ENCODE measurements at regions not wholly inside any gene's neighbourhood (a gene's known extent, or its start where the extent isn't known, plus 50 kb on each side); places are given as distances from the start of the nearest gene placed in this dataset.

- Histone ChIP-seq H3K27ac (ENCODE audit: insufficient read depth, low read depth, low read length, poor library complexity, severe bottlenecking) (no peak overlapping the region), H3K9me3 (ENCODE audit: control insufficient read depth, low read length) (no peaks in the 10 kb centered on the region), H3K36me3 (ENCODE audit: control insufficient read depth, insufficient read depth, low read length) (no peaks in the 10 kb centered on the region), H3K4me1 (ENCODE audit: control insufficient read depth, insufficient read depth, low read length) (no peaks in the 10 kb centered on the region), H3K27me3 (ENCODE audit: control insufficient read depth, insufficient read depth, low read length, poor library complexity, severe bottlenecking) (no peaks in the 10 kb centered on the region), H3K4me3 (ENCODE audit: insufficient read depth, low read depth, low read length) (no peak overlapping the region)
- WGBS, 2 experiments = 92 to 93% methylated on average over 5 of the region's 5 CpGs
These were observed 84.9 kb upstream of the RHOBTB1 start for GRCh38 chr10:61028861-61029361.

DNA sequence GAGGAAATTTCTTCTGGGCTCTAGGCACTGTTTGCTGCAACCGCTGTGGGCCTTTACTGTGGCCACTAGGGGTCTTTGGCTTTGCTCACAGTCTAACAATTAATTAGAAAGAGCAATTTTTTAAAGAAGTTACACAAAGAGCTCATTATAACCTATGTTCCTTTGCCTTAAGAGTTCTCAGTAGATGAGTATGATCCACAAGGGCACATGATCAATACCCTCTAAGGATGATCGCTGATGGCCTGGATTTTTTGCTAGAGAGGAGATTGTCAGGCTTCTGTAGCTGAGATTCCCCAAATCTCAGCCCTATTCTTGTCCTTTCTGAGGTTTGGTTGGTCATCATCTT lies 80.8 kb upstream of the RHOBTB1 start:
- Histone ChIP-seq H3K27me3 (ENCODE audit: control insufficient read depth, insufficient read depth, low read length, poor library complexity, severe bottlenecking) (no peaks in the 10 kb centered on the region), H3K9me3 (ENCODE audit: control insufficient read depth, low read length) (no peaks in the 10 kb centered on the region), H3K27ac (ENCODE audit: insufficient read depth, low read depth, low read length, poor library complexity, severe bottlenecking) (no peak overlapping the region), H3K4me3 (ENCODE audit: insufficient read depth, low read depth, low read length) (no peak overlapping the region), H3K36me3 (ENCODE audit: control insufficient read depth, insufficient read depth, low read length) (no peaks in the 10 kb centered on the region), H3K4me1 (ENCODE audit: control insufficient read depth, insufficient read depth, low read length) (no peaks in the 10 kb centered on the region)
- 45 to 51% methylated on average over 2 of the region's 2 CpGs for WGBS, 2 experiments

DNA sequence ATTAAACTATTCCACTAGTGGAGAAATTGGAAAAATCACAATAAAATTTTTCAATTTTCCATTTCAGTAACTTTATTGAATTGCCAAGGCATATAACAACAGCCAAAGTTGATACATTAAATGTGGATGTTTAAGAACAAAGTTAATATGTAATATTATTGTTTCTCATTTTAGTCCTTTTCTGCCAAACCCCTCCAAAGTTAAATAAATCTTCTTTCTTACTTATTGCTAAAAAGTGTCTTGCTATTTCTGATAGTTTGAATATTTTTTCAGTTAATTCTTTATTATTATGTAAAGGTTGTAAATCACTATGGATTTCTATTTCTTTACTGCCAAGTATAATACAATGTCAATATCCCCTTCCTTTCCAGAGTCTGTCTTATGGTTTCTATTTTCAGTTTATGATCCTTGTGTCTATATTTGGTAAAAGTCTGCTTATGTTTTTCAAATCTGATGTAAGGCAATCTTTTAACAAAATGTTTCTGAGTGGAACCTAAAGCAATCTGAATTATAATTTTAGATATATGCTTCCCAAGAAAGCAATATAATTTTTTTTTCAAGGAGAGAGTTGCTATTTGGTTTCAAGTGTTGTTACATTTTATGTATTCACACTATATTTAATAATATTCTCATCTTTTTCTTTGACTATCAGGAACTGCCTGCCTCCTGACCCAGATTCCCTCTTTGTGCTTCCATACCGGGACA lies 80.3 kb upstream of the RHOBTB1 start:
- 23 to 31% methylated on average over 1 of the region's 1 CpG for WGBS, 2 experiments

DNA sequence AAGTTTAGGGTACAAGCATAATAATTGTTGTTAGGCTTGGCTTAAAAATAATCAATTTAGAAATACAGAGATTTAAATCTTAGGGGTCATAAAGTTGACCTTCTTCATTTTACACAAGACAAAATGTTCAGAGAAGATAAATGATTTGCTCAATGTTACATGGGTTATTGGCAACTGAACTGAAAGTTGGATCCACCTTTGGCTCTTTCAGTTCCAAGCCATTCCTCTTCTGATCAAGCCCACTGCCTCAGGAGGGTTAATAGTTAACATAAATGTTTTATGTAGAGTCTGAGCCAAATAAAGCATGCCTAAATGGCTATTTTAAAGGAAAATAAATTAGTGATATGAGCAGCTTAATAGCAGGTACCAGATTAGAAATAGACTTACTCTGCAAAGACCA lies 79.1 kb upstream of the RHOBTB1 start:
- Histone ChIP-seq H3K36me3 (ENCODE audit: control insufficient read depth, insufficient read depth, low read length) (no peaks in the 10 kb centered on the region), H3K9me3 (ENCODE audit: control insufficient read depth, low read length) (no peaks in the 10 kb centered on the region), H3K27ac (ENCODE audit: insufficient read depth, low read depth, low read length, poor library complexity, severe bottlenecking) (no peak overlapping the region), H3K27me3 (ENCODE audit: control insufficient read depth, insufficient read depth, low read length, poor library complexity, severe bottlenecking) (no peaks in the 10 kb centered on the region), H3K4me1 (ENCODE audit: control insufficient read depth, insufficient read depth, low read length) (no peaks in the 10 kb centered on the region), H3K4me3 (ENCODE audit: insufficient read depth, low read depth, low read length) (no peak overlapping the region)

More for the DNA sequence above, 80.3 kb upstream of the RHOBTB1 start:
- Histone ChIP-seq H3K4me1 (ENCODE audit: control insufficient read depth, insufficient read depth, low read length) (no peaks in the 10 kb centered on the region), H3K27ac (ENCODE audit: insufficient read depth, low read depth, low read length, poor library complexity, severe bottlenecking) (no peak overlapping the region), H3K27me3 (ENCODE audit: control insufficient read depth, insufficient read depth, low read length, poor library complexity, severe bottlenecking) (no peaks in the 10 kb centered on the region), H3K36me3 (ENCODE audit: control insufficient read depth, insufficient read depth, low read length) (no peaks in the 10 kb centered on the region), H3K4me3 (ENCODE audit: insufficient read depth, low read depth, low read length) (no peak overlapping the region), H3K9me3 (ENCODE audit: control insufficient read depth, low read length) (no peaks in the 10 kb centered on the region)

DNA sequence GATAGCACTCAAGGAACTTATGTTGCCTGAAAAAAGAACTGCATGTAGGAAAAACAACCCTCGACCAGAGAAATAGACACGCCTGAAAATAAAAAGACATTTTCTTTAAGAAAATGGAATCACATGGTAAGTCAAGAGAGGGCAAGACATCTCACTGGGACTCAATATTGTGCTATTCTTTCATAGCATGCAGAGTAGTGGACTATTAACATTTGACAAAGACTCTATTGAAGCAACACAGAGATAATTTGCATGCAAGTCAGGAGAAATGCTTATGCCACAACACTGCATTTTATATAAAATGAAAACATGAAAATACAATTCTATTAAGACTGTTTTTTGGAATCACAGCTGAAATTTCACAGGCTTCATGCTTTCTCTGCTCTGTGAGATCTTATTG lies 77.9 kb upstream of the RHOBTB1 start:
- Histone ChIP-seq H3K27ac (ENCODE audit: insufficient read depth, low read depth, low read length, poor library complexity, severe bottlenecking) (no peak overlapping the region), H3K9me3 (ENCODE audit: control insufficient read depth, low read length) (no peaks in the 10 kb centered on the region), H3K36me3 (ENCODE audit: control insufficient read depth, insufficient read depth, low read length) (no peaks in the 10 kb centered on the region), H3K27me3 (ENCODE audit: control insufficient read depth, insufficient read depth, low read length, poor library complexity, severe bottlenecking) (no peaks in the 10 kb centered on the region), H3K4me3 (ENCODE audit: insufficient read depth, low read depth, low read length) (no peak overlapping the region), H3K4me1 (ENCODE audit: control insufficient read depth, insufficient read depth, low read length) (no peaks in the 10 kb centered on the region)
- 89 to 93% methylated on average over 2 of the region's 2 CpGs for WGBS, 2 experiments

DNA sequence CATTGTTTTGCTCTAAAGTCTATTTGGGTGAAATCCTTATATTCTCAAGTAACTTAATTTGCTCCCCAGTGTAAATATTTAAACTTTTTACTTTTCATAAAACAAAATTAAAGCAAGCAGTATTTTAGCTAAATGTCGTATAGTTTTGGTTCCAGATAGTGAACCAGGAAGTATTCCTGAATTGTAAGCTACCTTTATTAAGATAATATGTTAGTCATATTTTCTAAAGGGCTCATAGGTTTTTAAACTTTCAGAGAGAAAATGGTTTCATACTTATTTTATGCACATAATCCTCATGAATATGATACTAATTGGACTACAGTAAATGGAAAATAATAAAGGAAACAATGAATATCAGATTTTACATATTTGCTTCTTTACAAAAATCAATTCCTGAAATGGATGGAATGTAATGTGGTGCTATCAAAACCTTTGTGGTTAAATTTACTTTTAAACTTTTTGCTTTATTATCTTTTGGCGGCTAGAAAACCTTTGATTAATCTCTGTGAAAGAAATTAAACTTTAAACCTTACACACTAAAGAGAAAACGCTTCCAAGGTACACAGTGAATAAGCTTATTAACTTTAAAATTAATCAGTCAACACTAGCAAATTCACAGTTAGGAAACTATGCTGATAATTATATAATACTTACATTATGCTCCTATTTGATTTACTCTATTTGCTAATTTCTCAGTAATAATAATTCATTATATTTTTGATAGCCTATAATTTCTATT lies 76.6 kb upstream of the RHOBTB1 start:
- Histone ChIP-seq H3K4me3 (ENCODE audit: insufficient read depth, low read depth, low read length) (no peak overlapping the region), H3K4me1 (ENCODE audit: control insufficient read depth, insufficient read depth, low read length) (no peaks in the 10 kb centered on the region), H3K27ac (ENCODE audit: insufficient read depth, low read depth, low read length, poor library complexity, severe bottlenecking) (no peak overlapping the region), H3K27me3 (ENCODE audit: control insufficient read depth, insufficient read depth, low read length, poor library complexity, severe bottlenecking) (no peaks in the 10 kb centered on the region), H3K9me3 (ENCODE audit: control insufficient read depth, low read length) (no peaks in the 10 kb centered on the region), H3K36me3 (ENCODE audit: control insufficient read depth, insufficient read depth, low read length) (no peaks in the 10 kb centered on the region)
- 83 to 100% methylated on average over 1 of the region's 3 CpGs for WGBS, 2 experiments

- H3K9me3 ChIP-seq (ENCODE audit: control insufficient read depth, low read length) = no peaks in the 10 kb centered on the region
These were observed 74.2 kb upstream of the RHOBTB1 start for GRCh38 chr10:61018146-61018545.

GRCh38 chr10:61016630-61017029 lies 72.6 kb upstream of the RHOBTB1 start:
- Histone ChIP-seq H3K36me3 (ENCODE audit: control insufficient read depth, insufficient read depth, low read length) (no peaks in the 10 kb centered on the region), H3K27ac (ENCODE audit: insufficient read depth, low read depth, low read length, poor library complexity, severe bottlenecking) (no peak overlapping the region), H3K27me3 (ENCODE audit: control insufficient read depth, insufficient read depth, low read length, poor library complexity, severe bottlenecking) (no peaks in the 10 kb centered on the region), H3K4me1 (ENCODE audit: control insufficient read depth, insufficient read depth, low read length) (no peaks in the 10 kb centered on the region), H3K4me3 (ENCODE audit: insufficient read depth, low read depth, low read length) (no peak overlapping the region), H3K9me3 (ENCODE audit: control insufficient read depth, low read length) (no peaks in the 10 kb centered on the region)
- no CpG with 5 or more reads among the region's 1 CpG for WGBS, 2 experiments

More at GRCh38 chr10:61018146-61018545, 74.2 kb upstream of the RHOBTB1 start:
- H3K27me3 ChIP-seq (ENCODE audit: control insufficient read depth, insufficient read depth, low read length, poor library complexity, severe bottlenecking) = no peaks in the 10 kb centered on the region
- H3K27ac ChIP-seq (ENCODE audit: insufficient read depth, low read depth, low read length, poor library complexity, severe bottlenecking) = no peak overlapping the region
- no peaks in the 10 kb centered on the region for H3K4me1 ChIP-seq (ENCODE audit: control insufficient read depth, insufficient read depth, low read length)
- H3K36me3 ChIP-seq (ENCODE audit: control insufficient read depth, insufficient read depth, low read length) = no peaks in the 10 kb centered on the region
- H3K4me3 ChIP-seq (ENCODE audit: insufficient read depth, low read depth, low read length) = no peak overlapping the region

DNA sequence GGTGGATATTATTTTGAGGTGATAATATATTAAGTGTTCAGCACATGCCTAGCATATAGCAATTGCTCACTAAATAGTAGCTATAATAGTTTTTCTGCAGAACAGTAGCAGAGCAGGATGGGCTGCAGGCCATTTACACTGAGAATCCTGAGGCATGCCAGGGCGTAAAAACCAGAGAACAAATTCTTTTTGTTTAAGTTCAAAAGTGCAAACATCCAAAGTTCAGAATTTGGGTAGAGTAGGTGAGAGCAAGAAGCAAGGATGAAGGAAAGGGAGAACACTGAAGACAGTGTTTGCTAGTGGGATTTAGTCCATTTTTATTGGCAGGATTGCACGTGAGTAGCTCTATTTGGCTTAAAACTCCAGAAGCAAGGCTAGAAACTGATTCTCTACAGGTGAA lies 72.0 kb upstream of the RHOBTB1 start:
- WGBS, 2 experiments = 90 to 93% methylated on average over 2 of the region's 2 CpGs
- Histone ChIP-seq H3K9me3 (ENCODE audit: control insufficient read depth, low read length) (no peaks in the 10 kb centered on the region), H3K27me3 (ENCODE audit: control insufficient read depth, insufficient read depth, low read length, poor library complexity, severe bottlenecking) (no peaks in the 10 kb centered on the region), H3K4me3 (ENCODE audit: insufficient read depth, low read depth, low read length) (no peak overlapping the region), H3K36me3 (ENCODE audit: control insufficient read depth, insufficient read depth, low read length) (no peaks in the 10 kb centered on the region), H3K4me1 (ENCODE audit: control insufficient read depth, insufficient read depth, low read length) (no peaks in the 10 kb centered on the region), H3K27ac (ENCODE audit: insufficient read depth, low read depth, low read length, poor library complexity, severe bottlenecking) (no peak overlapping the region)

DNA sequence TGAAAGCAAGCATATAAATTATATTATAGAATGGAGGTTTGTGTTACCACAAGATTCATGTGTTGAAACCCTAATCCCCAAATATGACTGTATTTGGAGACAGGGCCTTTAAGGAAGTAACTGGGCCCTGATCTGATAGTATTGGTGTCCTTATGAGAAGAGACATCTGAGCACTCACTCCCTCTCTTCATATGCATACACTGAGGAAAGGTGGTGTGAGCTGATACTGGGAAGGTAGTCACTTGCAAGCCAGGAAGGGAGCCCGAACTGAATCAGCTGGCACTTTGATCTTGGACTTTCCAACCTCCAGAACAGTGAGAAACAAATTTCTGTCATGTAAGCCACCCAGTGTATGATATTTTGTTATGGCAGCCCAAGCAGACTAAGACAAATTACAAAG lies 66.9 kb upstream of the RHOBTB1 start:
- WGBS, 2 experiments = 67 to 91% methylated on average over 1 of the region's 1 CpG
- no peaks in the 10 kb centered on the region for H3K36me3 ChIP-seq (ENCODE audit: control insufficient read depth, insufficient read depth, low read length)

More for the DNA sequence above, 66.9 kb upstream of the RHOBTB1 start:
- Histone ChIP-seq H3K4me1 (ENCODE audit: control insufficient read depth, insufficient read depth, low read length) (no peaks in the 10 kb centered on the region), H3K27me3 (ENCODE audit: control insufficient read depth, insufficient read depth, low read length, poor library complexity, severe bottlenecking) (no peaks in the 10 kb centered on the region), H3K4me3 (ENCODE audit: insufficient read depth, low read depth, low read length) (no peak overlapping the region), H3K27ac (ENCODE audit: insufficient read depth, low read depth, low read length, poor library complexity, severe bottlenecking) (no peak overlapping the region), H3K9me3 (ENCODE audit: control insufficient read depth, low read length) (no peaks in the 10 kb centered on the region)

Data from ectodermal cell (in vitro differentiated cells).